GM21381 (cell line): ENCODE measurements at regions not wholly inside any gene's neighbourhood (a gene's known extent, or its start where the extent isn't known, plus 50 kb on each side); places are given as distances from the start of the nearest gene placed in this dataset.
"Not testable (repeated sequence)": the region's sequence is repeated elsewhere in the genome, so short reads cannot be mapped to it uniquely, and the experiment has no call there.

Experiments used
- ATAC-seq: cut with Tn5 transposase; IDR thresholded peaks from one replicate; pipeline ENCODE4 v1.9.1; 2021; ENCODE audit warnings: mild to moderate bottlenecking, moderate library complexity; ENCODE audit not compliant: unreplicated experiment

- not testable (repeated sequence) for ATAC-seq
Measured at GRCh38 chr2:225743996-225744395, 344.5 kb downstream of the NYAP2 start.

DNA sequence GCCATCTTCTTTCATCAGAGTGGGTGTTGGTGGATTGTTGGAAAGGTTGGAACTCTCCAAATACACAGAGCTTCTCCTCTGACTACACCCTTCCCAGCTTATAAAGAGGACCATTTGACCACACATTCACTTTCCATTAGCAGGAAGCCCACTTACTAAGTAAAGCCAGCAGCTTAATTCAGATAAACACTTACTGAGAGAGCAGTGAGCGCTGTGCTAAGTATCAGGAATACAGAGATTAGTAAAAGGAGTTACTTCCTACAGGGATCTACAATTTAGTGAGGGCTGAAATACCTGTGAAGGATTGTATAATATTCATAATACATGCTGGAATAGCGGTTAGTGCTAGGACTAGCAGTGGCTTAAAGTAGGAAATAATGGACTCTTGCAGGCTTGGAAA lies 343.0 kb downstream of the NYAP2 start:
- no peak for ATAC-seq

DNA sequence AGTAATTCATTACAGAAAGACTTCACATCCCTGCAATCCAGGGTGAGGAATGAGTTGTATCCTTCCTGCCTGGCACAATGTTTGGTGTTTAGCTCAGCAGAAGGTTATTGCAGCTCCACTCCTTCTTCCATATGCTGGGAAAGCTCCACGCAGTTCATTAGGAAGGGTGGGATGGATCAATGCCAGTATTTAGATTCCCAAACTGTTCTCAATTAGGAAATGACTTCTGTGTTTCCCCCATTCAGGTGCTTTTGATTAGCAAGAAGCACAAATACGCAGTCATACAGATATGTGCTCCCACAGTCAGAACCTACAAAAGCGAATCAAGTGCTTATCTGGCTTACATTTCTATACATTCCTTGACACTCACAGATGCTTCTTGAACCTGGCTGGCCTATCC lies 340.6 kb downstream of the NYAP2 start:
- no peak for ATAC-seq

GRCh38 chr2:225739328-225739727 lies 339.8 kb downstream of the NYAP2 start:
- ATAC-seq, result no peak

GRCh38 chr2:225738735-225739134 lies 339.2 kb downstream of the NYAP2 start:
- no peak for ATAC-seq

GRCh38 chr2:225737556-225737955 lies 338.0 kb downstream of the NYAP2 start:
- no peak for ATAC-seq

DNA sequence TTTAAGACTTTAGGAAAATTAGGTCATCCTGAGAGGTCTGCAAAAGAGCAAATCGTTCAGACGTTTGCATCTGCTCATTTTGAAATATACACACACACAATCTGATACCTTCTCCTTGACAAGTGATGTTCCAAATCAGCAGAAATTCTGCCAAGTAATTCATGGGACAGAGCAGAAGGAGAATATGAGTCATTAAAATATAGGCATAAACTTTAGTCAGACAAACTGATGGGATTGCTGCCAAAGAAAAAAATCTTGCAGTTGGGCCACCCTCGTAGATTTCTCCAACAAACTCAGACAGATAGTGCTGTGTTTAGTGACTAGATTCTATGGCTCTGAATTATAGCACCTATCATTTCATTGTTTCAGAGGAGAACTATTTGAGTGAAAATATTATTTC lies 336.3 kb downstream of the NYAP2 start:
- ATAC-seq, result no peak

- no peak for ATAC-seq
Measured at GRCh38 chr2:225725726-225726125, 326.2 kb downstream of the NYAP2 start.
